OCI-M1 (cell line): ENCODE measurements at regions not wholly inside any gene's neighbourhood (a gene's known extent, or its start where the extent isn't known, plus 50 kb on each side); places are given as distances from the start of the nearest gene placed in this dataset.
A peak's percentile ranks its signal among the peaks of the same experiment; 100 is the strongest.
"Not testable (repeated sequence)": the region's sequence is repeated elsewhere in the genome, so short reads cannot be mapped to it uniquely, and the experiment has no call there.

Experiments
- DNase-seq: peaks from one replicate; lab custom pipeline; 2025; lab: John Stamatoyannopoulos, UW

DNA sequence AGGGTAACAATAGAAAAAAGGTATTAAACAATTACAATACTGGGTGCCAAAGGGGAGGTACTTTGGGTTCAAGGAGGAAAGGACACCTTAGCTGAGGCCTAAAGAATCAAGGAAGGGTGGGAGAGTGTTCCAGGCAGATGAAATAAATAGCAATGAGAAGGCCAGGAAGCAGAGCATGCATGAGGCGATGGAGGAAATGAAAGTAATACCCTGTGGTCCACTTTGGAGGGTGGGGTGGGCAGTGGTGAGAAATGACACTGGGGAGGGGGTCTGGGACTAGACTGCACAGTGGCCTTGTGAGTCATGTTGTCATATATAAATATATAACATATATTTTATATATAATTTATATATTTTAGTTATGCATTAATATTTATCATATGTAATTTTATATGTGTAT, 55.9 kb downstream of the BHLHE40 start:
- DNase-seq, result no peak

GRCh38 chr3:5035692-5036391, 56.6 kb downstream of the BHLHE40 start:
- DNase-seq, result no peak

GRCh38 chr3:5036392-5036766, 57.1 kb downstream of the BHLHE40 start:
- DNase-seq, result no peak

- DNase-seq, result peak; percentile 81
These were observed 57.6 kb downstream of the BHLHE40 start for GRCh38 chr3:5036858-5037257.

DNA sequence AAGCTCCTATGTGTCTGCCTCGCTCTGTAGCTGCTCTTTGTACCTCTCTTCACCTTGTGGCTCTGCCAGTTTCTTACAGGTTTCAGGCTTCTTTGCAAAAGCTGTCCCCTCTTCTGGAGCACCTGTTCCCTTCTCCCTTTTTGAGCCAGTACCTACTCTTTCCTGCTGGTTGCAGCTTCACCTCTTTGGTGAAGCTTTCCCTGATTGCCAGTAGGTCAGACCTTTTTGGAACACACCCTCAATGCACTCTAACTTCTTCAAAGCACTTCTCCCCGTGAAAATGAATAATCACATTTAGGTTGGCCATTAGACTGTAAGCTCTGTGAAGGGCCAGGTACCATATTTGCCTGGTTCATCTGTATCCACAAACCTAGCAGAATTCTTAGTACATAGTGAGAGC, 60.3 kb downstream of the BHLHE40 start:
- no peak for DNase-seq

DNA sequence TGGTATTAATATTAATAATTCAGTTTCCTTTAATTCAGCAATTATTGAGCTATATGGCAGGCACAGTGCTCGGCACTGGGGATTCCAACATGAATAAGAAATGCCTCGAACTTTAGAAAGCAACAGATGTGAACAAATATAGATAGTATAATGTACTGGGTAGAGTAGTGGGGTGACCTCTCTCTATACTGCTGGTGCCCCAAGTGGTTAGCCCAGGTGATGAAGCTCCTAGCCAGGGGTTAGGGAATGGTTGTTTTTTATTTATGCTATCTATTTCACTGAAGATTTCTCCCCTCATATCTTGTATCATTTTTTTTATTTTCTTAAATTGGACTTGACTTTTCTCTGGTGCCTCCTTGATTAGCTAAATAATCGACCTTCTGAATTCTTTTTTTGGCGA, 62.1 kb downstream of the BHLHE40 start:
- no peak for DNase-seq

- no peak for DNase-seq
These were observed 66.7 kb downstream of the BHLHE40 start for GRCh38 chr3:5045961-5046360.

- no peak for DNase-seq
These were observed 68.7 kb downstream of the BHLHE40 start for GRCh38 chr3:5047764-5048419.

DNA sequence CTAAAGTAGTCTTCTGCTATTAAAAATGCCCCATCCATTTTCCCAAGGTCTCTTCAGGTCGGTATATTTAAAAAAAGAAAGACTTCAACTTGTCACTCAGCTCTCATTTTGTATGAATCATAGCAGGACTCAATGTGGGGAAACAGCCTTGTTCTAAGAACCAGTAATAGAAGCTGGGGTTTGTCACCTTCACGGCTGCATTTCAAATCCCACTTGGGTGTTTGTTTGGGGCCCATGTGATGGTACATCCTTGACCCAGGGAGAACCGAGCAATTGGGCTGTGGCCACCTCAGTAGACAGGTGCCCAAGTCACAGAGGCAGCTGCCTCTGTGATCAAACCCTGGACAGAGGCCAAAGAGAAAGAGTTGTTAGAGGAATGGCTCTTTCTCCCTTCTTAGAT, 70.3 kb upstream of the ARL8B start:
- no peak for DNase-seq

DNA sequence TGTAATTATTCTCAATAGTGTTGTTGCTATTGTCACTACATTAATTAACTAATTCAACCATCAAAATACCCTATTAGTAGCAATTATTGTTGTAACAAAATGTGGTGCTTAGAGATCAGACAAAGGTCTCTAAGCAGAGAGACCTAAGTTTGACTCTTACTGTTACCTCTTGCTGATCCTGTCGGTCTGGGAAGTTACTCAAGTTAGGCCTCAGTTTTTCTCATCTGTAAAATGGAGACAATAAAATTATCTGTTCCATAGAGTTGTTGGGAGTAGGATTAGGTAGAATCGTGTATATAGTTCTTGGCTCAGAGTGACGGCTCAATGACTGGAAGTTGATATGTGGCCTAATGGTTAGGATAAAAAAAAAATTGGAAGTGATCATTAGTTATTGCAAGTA, 69.8 kb upstream of the ARL8B start:
- no peak for DNase-seq

DNA sequence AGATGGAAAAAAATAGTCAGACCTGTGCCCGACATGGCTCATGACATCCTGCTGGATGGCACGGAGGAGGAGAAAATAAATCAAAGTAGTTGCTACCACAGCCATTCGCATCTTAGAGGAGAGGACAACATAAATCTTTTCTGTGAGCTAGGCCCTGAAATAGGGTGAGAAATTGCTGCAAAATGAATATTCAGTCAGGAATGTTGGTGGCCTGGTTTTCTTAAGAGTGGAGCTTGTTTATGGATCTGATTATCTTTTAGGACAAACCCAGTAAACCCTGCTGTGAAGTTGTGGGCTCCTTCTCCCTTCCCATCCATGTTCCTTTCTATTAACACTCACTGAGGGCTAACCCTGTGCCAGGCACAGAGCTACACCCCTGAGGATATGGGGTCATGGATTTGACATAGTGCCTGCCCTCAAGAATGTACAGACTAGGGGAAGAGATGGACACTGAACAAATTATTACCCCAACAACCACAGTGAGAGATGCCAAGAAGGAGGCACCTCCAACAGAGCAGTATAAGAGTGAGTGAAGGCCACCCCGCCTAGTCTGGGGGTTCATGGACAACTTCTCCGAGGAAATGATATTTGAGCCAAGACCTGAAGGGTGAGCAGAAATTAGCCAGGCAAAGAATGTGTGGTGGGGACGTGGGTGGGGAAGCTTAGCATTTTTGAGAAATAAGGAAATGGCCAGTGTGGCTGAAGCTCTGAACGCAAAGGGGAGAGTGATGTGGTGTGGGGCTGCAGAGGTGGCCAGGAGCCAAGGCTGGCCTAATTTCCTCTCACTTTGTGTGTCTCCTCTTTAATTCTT, 68.9 kb upstream of the ARL8B start:
- no peak for DNase-seq

DNA sequence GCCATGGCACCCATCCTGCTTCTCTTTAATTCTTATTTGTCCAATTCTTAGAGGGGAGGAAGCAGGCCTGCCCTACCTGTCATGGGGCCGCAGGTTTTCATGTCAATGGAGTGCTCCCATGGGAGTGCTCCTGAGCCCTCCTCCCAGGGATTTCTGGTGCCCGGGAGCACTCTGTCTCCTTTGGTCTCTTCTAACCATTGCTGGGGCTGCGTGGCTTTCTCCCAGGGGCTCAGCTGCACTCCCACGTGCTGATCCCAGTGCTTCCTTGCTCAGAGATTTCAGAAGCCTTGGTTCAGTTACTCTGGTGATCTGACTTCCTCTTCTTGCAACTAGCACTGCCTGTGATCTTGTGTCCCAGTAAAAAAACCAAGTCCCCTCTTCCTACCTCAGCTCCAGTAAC, 68.0 kb upstream of the ARL8B start:
- peak; percentile 62 for DNase-seq

- DNase-seq, result not testable (repeated sequence)
These were observed 67.5 kb upstream of the ARL8B start for GRCh38 chr3:5054579-5054978.

- DNase-seq, result peak; percentile 63
These were observed 66.6 kb upstream of the ARL8B start for GRCh38 chr3:5055357-5056110.

GRCh38 chr3:5056111-5056391, 66.0 kb upstream of the ARL8B start:
- no peak for DNase-seq

DNA sequence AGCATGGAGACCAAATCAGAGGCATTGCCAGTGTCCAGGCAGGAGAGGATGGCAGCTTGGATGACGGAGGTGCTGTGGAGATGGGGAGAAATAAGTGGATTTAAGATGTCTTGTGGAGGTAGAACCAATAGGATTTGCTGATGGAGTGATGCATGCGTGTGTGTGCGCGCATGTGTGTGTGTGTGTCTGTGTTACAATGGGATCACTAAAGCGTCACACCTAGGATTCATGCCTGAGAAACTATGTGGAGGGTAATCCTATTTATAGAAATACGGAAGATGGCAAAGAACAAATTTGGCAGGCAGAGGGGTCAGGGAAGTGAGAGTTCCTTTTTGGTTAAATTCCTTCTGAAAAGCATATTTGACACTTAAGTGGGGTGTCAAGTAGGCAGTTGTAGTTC, 64.8 kb upstream of the ARL8B start:
- no peak for DNase-seq

- peak; percentile 96 for DNase-seq
These were observed 64.2 kb upstream of the ARL8B start for GRCh38 chr3:5057857-5058324.

DNA sequence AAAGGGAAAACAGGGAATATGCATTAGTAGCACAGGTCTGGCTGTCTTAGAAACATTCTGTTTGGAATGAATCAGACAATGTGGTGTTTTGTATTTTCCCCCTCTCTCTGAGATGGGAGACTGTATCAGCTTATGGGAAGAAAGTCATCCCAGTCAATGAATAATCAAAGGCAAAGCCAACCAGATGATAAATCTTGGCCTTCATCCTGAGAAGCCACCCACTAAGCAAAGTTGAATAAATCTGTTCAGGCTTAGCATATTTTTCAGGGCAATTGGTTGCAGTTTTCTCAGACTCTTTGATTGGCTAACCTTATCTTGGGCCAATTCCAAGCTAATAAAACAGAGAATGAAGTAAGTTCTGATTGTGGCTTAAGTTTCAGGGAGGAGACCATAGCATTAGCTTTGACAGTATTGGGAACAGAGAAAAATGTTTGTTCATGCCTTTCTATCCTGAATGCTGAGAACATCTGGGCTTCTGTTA, 63.6 kb upstream of the ARL8B start:
- DNase-seq, result no peak

GRCh38 chr3:5059782-5060181, 62.3 kb upstream of the ARL8B start:
- DNase-seq, result peak; percentile 51

DNA sequence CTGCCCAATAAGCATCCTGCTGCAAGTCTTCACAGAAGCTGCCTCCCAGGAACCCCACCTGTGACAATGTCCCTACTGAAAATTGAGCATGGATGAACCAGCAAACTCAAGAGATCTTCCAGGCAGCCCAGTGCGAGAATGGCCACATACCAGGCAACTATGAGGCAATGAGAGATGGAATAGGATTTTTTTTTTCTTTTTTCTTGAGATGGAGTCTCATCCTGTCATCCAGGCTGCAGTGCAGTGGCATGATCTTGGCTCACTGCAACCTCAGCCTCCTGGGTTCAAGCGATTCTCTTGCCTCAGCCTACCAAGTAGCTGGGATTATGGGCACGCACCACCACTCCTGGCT, 60.9 kb upstream of the ARL8B start:
- DNase-seq, result no peak

DNA sequence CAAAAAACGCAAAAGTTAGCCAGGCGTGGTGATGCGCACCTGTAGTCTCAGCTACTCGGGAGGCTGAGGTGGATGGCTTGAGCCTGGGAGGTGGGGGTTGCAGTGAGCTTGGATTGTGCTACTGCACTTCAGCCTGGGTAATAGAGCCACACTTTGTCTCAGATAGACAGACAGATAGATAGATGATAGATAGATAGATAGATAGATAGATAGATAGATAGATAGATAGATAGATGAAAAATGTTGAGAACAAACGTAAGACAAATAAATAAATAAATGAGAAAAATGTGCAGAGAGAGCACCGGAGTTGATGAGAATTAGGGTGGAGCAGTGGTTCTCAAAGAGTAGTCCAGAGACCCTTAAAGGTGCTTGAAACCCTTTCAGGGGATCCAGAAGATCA, 58.4 kb upstream of the ARL8B start:
- DNase-seq, result no peak

GRCh38 chr3:5068531-5069050, 53.5 kb upstream of the ARL8B start:
- DNase-seq, result no peak
